DMS 273 (cell line): ENCODE measurements at regions not wholly inside any gene's neighbourhood (a gene's known extent, or its start where the extent isn't known, plus 50 kb on each side); places are given as distances from the start of the nearest gene placed in this dataset.
"Not testable (repeated sequence)": the region's sequence is repeated elsewhere in the genome, so short reads cannot be mapped to it uniquely, and the experiment has no call there.

Experiments used
- DNase-seq: peaks from one replicate; lab custom pipeline; 2025; ENCODE audit not compliant: unreplicated experiment; lab: John Stamatoyannopoulos, UW

- DNase-seq, result no peak
Measured at GRCh38 chr15:23913081-23913480, 226.0 kb upstream of the NDN start.

GRCh38 chr15:23913635-23914034 lies 226.5 kb upstream of the NDN start:
- DNase-seq, result no peak

- DNase-seq, result no peak
Measured at GRCh38 chr15:23924686-23925085, 237.6 kb upstream of the NDN start.

GRCh38 chr15:23954931-23955330 lies 267.8 kb upstream of the NDN start:
- no peak for DNase-seq

GRCh38 chr15:23983500-23984259 lies 296.6 kb upstream of the NDN start:
- DNase-seq, result no peak

GRCh38 chr15:23994273-23994672 lies 307.2 kb upstream of the NDN start:
- DNase-seq, result no peak

GRCh38 chr15:23998056-23998455 lies 311.0 kb upstream of the NDN start:
- DNase-seq, result no peak

GRCh38 chr15:24008476-24008875 lies 321.4 kb upstream of the NDN start:
- DNase-seq, result no peak

- DNase-seq, result no peak
Measured at GRCh38 chr15:24017470-24017869, 330.4 kb upstream of the NDN start.

- DNase-seq, result peak; percentile 0
Measured at GRCh38 chr15:24039683-24040082, 352.6 kb upstream of the NDN start.

GRCh38 chr15:24054547-24055245 lies 367.6 kb upstream of the NDN start:
- no peak for DNase-seq

GRCh38 chr15:24067733-24068501 lies 380.8 kb upstream of the NDN start:
- no peak for DNase-seq

GRCh38 chr15:24075420-24076089 lies 388.4 kb upstream of the NDN start:
- DNase-seq, result no peak

GRCh38 chr15:24076090-24076784 lies 389.1 kb upstream of the NDN start:
- DNase-seq, result no peak

GRCh38 chr15:24078310-24079029 lies 391.4 kb upstream of the NDN start:
- no peak for DNase-seq

GRCh38 chr15:24088941-24089340 lies 401.8 kb upstream of the NDN start:
- not testable (repeated sequence) for DNase-seq

GRCh38 chr15:24101503-24101902 lies 414.4 kb upstream of the NDN start:
- not testable (repeated sequence) for DNase-seq

- DNase-seq, result not testable (repeated sequence)
Measured at GRCh38 chr15:24107524-24107923, 420.4 kb upstream of the NDN start.

GRCh38 chr15:24107948-24108347 lies 420.8 kb upstream of the NDN start:
- DNase-seq, result not testable (repeated sequence)

- not testable (repeated sequence) for DNase-seq
Measured at GRCh38 chr15:24108349-24108748, 421.2 kb upstream of the NDN start.
